ENCODE measurements at regions not wholly inside any gene's neighbourhood (a gene's known extent, or its start where the extent isn't known, plus 50 kb on each side); places are given as distances from the start of the nearest gene placed in this dataset.

DNA sequence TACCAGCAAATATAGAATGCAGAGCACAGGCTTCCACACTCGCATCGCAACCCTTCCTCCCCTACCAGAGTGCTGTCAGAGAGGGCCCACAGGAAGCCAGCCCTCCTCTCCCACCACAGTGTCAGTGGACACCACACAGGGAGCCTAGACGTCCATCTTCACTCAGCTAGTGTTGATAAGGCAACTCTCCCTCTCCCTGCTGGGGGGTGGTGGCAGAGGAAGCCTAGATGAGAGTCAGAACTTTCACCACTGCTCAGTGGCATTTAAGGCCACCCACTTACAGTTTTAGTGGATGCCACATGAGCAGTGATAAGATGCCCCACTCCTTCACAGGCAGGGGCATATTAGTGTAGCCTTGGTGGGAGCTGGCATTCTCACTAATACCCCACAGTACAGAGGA, 109.8 kb upstream of the UBE3A start:
- H3K27me3 ChIP-seq = no peaks in the 10 kb centered on the region
- H3K27ac ChIP-seq = no peak overlapping the region
- 70 to 82% (median 76%) methylated on average over 3 of the region's 3 CpGs for WGBS, 5 donors
- peaks cover 0 to 32% (median 6%) of the 10 kb centered on the region in 4 donors for H3K9me3 ChIP-seq
- intact Hi-C loops (cut with DNase I; ENCODE audit: low total_unique reads) = no loop called here
- TF ChIP-seq EP300 (IDR thresholded peaks at IDR 0.05) = no peak
- TF ChIP-seq POLR2A (IDR thresholded peaks at IDR 0.05) = no peak
- TF ChIP-seq, protein P1, sequence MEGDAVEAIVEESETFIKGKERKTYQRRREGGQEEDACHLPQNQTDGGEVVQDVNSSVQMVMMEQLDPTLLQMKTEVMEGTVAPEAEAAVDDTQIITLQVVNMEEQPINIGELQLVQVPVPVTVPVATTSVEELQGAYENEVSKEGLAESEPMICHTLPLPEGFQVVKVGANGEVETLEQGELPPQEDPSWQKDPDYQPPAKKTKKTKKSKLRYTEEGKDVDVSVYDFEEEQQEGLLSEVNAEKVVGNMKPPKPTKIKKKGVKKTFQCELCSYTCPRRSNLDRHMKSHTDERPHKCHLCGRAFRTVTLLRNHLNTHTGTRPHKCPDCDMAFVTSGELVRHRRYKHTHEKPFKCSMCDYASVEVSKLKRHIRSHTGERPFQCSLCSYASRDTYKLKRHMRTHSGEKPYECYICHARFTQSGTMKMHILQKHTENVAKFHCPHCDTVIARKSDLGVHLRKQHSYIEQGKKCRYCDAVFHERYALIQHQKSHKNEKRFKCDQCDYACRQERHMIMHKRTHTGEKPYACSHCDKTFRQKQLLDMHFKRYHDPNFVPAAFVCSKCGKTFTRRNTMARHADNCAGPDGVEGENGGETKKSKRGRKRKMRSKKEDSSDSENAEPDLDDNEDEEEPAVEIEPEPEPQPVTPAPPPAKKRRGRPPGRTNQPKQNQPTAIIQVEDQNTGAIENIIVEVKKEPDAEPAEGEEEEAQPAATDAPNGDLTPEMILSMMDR (IDR thresholded peaks at IDR 0.05) = no peak
- no peak for TF ChIP-seq POLR2AphosphoS5 (IDR thresholded peaks at IDR 0.05)
- H3K36me3 ChIP-seq = no peaks in the 10 kb centered on the region
- H3K4me3 ChIP-seq = no peak overlapping the region
- H3K4me1 ChIP-seq = peaks cover 0 to 4% (median under 1%) of the 10 kb centered on the region in 4 donors
- DNase-seq = no peak

DNA sequence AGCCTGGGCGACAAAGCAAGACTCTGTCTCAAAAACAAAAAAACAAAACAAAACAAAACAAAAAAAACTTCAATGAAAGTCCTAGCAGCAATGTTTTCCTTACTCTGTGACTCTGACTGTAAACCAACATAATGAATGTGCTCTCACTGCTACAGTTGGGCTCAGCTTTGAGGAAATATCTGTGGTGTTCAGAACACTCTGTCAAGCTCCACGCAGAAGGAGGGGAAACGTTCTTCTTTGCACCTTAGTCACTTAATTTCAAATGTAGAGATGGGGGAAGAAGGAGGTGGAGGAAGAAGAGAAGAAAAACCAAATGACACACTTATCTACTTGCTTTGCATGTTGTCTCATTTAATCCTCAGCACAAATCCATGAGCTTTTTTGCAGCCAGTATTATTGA, 107.1 kb upstream of the UBE3A start:
- Histone ChIP-seq H3K9me3 (peaks cover 0 to 22% (median 9%) of the 10 kb centered on the region in 4 donors), H3K4me1 (peaks cover 0 to 16% (median 8%) of the 10 kb centered on the region in 4 donors), H3K4me3 (no peak overlapping the region), H3K27me3 (no peaks in the 10 kb centered on the region), H3K27ac (no peak overlapping the region), H3K36me3 (no peaks in the 10 kb centered on the region)
- WGBS, 5 donors = 53 to 77% (median 73%) methylated on average over 3 of the region's 3 CpGs
- intact Hi-C loops (cut with DNase I; ENCODE audit: low total_unique reads) = no loop called here
- DNase-seq = no peak
- TF ChIP-seq, protein P1 (IDR thresholded peaks at IDR 0.05) = no peak
- TF ChIP-seq POLR2A (IDR thresholded peaks at IDR 0.05) (no peak), POLR2AphosphoS5 (IDR thresholded peaks at IDR 0.05) (no peak), EP300 (IDR thresholded peaks at IDR 0.05) (no peak)

DNA sequence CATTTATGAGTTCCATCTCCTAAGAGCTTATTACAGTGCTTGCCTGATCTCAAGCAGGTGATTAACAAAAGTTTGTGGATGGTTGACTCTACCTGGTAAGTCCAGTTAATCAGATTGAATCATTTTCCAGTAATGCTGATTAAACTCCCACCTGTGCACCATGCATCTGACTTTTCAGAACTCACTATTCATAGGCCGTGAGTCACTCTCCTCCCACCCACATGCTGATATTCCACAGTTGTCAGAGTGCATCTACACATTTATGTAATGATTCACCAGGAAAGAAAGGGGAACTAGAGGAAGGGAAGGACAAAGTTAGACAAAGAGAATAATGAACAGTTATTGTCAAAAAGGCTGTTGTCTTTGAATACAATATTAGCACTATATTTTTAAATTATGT, 106.2 kb upstream of the UBE3A start:
- no peak overlapping the region for H3K27ac ChIP-seq
- peaks cover 0 to 22% (median 9%) of the 10 kb centered on the region in 4 donors for H3K9me3 ChIP-seq
- H3K27me3 ChIP-seq = no peaks in the 10 kb centered on the region
- intact Hi-C loops (cut with DNase I; ENCODE audit: low total_unique reads) = no loop called here
- no peak for DNase-seq
- peaks cover 0 to 16% (median 8%) of the 10 kb centered on the region in 4 donors for H3K4me1 ChIP-seq
- no peaks in the 10 kb centered on the region for H3K36me3 ChIP-seq
- no peak overlapping the region for H3K4me3 ChIP-seq
- TF ChIP-seq, protein P1 (IDR thresholded peaks at IDR 0.05) = no peak
- TF ChIP-seq POLR2AphosphoS5 (IDR thresholded peaks at IDR 0.05) (no peak), POLR2A (IDR thresholded peaks at IDR 0.05) (no peak), EP300 (IDR thresholded peaks at IDR 0.05) (no peak)
- WGBS, 5 donors = 33 to 41% (median 40%) methylated on average over 1 of the region's 1 CpG

DNA sequence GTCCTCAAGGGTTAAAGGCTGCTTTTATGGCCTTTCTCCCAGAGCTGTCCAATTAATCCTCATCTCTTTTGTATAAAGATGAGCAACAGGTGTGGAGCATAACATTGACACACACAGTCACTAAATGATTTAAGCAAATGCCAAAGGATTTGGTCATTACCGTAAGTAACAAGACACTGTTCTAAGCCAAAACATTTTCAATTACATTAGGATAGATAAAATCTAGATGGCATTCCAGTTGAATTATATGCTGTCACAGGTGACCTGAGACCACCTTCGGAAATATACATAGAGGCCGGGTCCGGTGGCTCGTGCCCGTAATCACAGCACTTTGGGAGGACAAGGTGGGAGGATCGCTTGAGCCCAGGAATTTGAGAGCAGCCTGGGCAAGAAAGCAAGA, 105.3 kb upstream of the UBE3A start:
- DNase-seq = no peak
- Histone ChIP-seq H3K27ac (peak overlapping the region in 1 of 5 donors; percentile 65), H3K9me3 (peaks cover 0 to 23% (median 10%) of the 10 kb centered on the region in 4 donors), H3K36me3 (no peaks in the 10 kb centered on the region), H3K27me3 (no peaks in the 10 kb centered on the region), H3K4me1 (peaks cover 0 to 16% (median 8%) of the 10 kb centered on the region in 4 donors), H3K4me3 (no peak overlapping the region)
- no peak for TF ChIP-seq EP300 (IDR thresholded peaks at IDR 0.05)
- TF ChIP-seq, protein P1 (IDR thresholded peaks at IDR 0.05) = no peak
- no peak for TF ChIP-seq POLR2A (IDR thresholded peaks at IDR 0.05)
- no peak for TF ChIP-seq POLR2AphosphoS5 (IDR thresholded peaks at IDR 0.05)
- intact Hi-C loops (cut with DNase I; ENCODE audit: low total_unique reads) = no loop called here
- WGBS, 5 donors = 87 to 95% (median 93%) methylated on average over 7 of the region's 7 CpGs

Measured in stomach (tissue), 8 donors.